HEK293 (cell line): ENCODE measurements at regions not wholly inside any gene's neighbourhood (a gene's known extent, or its start where the extent isn't known, plus 50 kb on each side); places are given as distances from the start of the nearest gene placed in this dataset.

Experiments used
- ZNF10 ChIP-seq: fragments of 450-650 bp; formaldehyde crosslinking; IDR thresholded peaks from 2 replicates; pipeline ENCODE4 v1.5.1; 2017; ENCODE audit warnings: missing biosample characterization, missing genetic modification characterization
- ZNF549 ChIP-seq: fragments of 450-650 bp; IDR thresholded peaks from 2 replicates; pipeline ENCODE4 v1.5.1; 2018; ENCODE audit warnings: missing biosample characterization, missing genetic modification characterization, mild to moderate bottlenecking, inconsistent platforms, moderate library complexity
- ZNF768 ChIP-seq: fragments of 450-650 bp; formaldehyde crosslinking; IDR thresholded peaks from 2 replicates; pipeline ENCODE4 v1.5.1; 2018; ENCODE audit warnings: missing biosample characterization, mild to moderate bottlenecking, missing genetic modification characterization
- TF ChIP-seq, protein P1 (sequence below): fragments of 450-650 bp; formaldehyde crosslinking; IDR thresholded peaks from 2 replicates; pipeline ENCODE4 v1.5.1; 2016; ENCODE audit warnings: missing biosample characterization, missing genetic modification characterization

DNA sequence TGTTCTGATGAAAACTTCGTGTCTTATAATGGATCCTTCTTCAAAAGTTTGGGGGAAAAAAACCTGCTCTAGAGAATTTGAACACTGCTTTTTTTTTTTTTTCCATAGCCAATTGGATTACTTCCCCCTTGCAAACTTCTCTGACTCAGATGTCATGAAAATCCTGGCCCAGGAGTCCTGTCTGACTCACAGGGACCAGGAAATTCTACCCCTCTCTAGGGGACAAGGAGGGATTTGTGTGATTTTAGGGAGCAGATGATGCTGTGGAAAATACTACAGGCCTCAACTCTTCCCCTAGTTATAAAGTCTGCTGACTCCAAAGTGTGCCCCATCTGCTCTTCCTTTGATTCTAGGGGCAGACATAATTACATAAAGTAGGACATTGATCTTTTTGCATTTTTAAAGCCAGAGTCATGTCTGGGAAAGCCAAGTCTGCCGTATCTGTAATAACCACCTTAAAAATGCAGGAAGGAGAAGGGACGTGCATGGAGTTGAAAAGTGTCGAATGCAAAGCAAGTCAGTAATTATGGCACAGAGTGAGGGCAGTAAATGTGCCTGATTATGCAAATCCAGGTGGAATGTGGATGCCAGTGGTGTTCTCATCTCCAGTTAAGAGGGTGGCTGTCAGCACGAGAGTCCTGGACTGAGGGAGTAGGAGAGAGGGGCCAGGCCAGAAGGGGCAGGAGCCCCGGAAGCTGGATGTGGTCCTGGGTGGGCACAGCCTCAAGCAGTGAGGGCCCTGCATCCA is 144.3 kb upstream of the SULF2 start:
- no peak for TF ChIP-seq ZNF768 (tag by site-specific recombination)
- TF ChIP-seq ZNF549 = no peak
- TF ChIP-seq ZNF10 (tag by site-specific recombination) = no peak
- TF ChIP-seq, protein P1, sequence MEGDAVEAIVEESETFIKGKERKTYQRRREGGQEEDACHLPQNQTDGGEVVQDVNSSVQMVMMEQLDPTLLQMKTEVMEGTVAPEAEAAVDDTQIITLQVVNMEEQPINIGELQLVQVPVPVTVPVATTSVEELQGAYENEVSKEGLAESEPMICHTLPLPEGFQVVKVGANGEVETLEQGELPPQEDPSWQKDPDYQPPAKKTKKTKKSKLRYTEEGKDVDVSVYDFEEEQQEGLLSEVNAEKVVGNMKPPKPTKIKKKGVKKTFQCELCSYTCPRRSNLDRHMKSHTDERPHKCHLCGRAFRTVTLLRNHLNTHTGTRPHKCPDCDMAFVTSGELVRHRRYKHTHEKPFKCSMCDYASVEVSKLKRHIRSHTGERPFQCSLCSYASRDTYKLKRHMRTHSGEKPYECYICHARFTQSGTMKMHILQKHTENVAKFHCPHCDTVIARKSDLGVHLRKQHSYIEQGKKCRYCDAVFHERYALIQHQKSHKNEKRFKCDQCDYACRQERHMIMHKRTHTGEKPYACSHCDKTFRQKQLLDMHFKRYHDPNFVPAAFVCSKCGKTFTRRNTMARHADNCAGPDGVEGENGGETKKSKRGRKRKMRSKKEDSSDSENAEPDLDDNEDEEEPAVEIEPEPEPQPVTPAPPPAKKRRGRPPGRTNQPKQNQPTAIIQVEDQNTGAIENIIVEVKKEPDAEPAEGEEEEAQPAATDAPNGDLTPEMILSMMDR = no peak
